Peyer's patch (tissue), 4 donors: ENCODE measurements at regions not wholly inside any gene's neighbourhood (a gene's known extent, or its start where the extent isn't known, plus 50 kb on each side); places are given as distances from the start of the nearest gene placed in this dataset.

Experiments used
- POLR2A ChIP-seq, 2 donors: fragments of 450-650 bp; IDR thresholded peaks; one replicate each; pipeline ENCODE4 v1.5.1; 2017; ENCODE audit warnings: antibody characterized with exemption in 2 of 2, mild to moderate bottlenecking in 2 of 2, moderate library complexity in 2 of 2
- TF ChIP-seq, protein P1 (sequence below), 6 experiments: fragments of 450-650 bp in 4 of 6; fragments of 200-600 bp in 2 of 6; sonication (generic) in 1 of 6; IDR thresholded peaks; one replicate each; pipeline ENCODE4 v1.5.1; 2017 to 2019; ENCODE audit warnings: antibody characterized with exemption in 6 of 6, mild to moderate bottlenecking in 3 of 6, moderate library complexity in 1 of 6

DNA sequence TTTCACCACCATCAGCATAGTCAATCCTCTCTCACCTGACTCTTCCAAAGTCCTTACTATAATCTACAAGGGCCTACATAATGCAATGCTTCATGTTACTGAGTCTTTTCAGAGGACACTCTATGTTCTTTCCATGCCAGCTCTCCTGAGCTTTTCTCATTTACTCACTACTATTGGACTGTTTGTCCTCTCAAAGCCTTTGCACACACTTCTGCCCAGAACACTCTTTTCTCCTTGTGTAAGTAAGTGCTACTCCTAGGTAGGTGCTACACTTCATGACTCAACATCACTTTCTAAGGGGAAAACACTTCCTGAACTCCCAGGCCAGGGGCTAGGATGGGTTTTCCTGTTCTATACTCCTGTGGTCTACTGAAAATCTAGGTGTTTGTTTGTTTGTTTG, 82.5 kb upstream of the GULP1 start:
- no peak for TF ChIP-seq POLR2A (IDR thresholded peaks at IDR 0.05)
- TF ChIP-seq, protein P1, sequence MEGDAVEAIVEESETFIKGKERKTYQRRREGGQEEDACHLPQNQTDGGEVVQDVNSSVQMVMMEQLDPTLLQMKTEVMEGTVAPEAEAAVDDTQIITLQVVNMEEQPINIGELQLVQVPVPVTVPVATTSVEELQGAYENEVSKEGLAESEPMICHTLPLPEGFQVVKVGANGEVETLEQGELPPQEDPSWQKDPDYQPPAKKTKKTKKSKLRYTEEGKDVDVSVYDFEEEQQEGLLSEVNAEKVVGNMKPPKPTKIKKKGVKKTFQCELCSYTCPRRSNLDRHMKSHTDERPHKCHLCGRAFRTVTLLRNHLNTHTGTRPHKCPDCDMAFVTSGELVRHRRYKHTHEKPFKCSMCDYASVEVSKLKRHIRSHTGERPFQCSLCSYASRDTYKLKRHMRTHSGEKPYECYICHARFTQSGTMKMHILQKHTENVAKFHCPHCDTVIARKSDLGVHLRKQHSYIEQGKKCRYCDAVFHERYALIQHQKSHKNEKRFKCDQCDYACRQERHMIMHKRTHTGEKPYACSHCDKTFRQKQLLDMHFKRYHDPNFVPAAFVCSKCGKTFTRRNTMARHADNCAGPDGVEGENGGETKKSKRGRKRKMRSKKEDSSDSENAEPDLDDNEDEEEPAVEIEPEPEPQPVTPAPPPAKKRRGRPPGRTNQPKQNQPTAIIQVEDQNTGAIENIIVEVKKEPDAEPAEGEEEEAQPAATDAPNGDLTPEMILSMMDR (IDR thresholded peaks at IDR 0.05): no peak
